GDM1 (cell line): ENCODE measurements at regions not wholly inside any gene's neighbourhood (a gene's known extent, or its start where the extent isn't known, plus 50 kb on each side); places are given as distances from the start of the nearest gene placed in this dataset.

ENCODE experiments used
- DNase-seq: peaks from one replicate; lab custom pipeline; 2025; lab: John Stamatoyannopoulos, UW

DNA sequence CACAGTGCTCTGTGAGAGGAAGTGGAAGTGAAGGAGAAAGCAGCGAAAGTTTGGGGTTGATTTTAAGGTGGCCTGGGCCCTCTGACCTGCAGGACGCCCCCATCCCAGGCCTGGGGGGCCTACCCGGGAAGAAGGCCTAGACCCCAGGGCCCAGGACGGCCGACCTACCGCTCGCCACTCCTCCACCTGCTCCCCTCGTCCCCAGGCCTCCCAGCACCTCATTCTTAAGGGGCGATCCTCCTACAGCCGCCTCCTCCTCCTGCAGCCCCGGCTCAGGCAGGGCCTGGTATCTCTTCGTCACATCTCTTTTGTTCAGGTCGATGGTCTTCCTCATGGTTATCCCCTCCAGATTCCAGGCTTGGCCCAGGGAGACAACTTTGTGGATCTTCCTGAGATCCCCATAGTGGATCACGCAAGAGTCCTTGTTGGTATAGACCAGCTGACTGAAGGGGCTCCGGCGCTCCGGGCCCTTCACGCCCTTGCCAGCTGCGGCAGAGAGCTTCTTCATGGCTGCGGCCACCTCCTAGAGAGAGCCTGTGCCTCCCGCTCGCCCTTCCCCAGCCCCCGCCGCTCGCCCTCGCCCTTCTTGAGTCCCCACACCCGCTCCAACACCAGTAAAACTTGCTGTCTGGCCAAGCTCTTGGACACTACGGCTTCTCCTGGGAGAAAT lies 117.5 kb downstream of the OR13A1 start:
- no peak for DNase-seq

DNA sequence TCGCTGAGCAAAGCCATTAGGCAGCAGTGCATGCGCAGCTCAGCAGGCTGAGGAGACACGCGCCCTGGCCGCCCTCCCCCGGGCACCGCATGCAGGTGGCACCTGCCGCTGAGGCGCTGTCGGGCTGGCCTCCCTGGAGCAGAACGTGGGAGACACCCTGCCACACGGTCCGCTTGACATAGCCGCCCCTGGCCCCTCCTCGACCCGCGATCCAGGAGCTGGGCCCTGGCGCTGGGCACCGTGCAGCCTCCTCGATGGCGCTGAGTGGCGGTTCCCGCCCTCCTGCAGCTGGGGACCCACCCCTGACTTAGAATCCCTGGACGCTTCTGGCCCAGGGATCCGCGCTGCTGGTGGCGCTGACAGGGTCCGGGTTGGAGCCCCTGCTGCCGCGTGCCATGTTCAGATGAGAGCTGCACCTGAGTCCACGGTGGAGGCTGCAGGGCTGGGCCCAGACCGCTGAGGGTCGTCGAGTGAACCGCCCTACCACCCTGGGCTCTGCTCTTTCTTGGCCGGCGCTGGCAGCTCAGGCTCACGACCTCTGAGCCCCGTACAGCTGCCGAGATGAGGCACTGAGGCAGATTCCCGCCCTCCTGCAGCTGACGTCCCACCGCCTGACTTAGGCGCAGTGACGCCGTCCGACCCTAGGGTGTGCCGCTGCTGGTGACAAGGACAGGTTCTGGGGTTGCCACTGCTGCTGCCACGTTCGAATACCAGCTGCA lies 116.8 kb downstream of the OR13A1 start:
- DNase-seq = no peak

DNA sequence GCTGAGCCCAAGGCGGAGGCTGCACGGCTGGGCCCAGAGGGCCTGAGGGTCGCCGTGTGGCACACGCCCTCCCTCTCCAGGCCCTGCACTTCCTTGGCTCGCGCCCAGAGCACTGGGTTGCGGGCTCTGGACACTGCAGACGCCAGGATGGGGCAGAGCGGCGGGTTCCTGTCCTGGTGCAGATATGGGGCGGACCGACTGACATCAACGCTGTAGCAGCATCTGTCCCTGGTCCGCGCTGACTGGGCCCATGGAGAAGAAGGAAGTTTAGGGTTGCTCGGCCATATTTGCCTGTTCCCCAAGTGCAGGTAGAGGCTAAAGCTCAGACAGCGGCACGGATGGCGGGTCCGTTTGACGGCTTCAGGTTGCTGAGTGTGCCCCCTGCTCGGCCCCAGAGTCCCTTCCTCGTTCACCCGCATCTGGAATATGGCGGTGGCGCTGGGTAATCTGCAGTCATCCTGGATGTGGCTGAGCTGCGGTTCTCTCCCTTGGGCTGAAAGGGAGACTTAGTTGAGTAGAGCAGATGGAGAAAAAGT lies 116.1 kb downstream of the OR13A1 start:
- DNase-seq = no peak

DNA sequence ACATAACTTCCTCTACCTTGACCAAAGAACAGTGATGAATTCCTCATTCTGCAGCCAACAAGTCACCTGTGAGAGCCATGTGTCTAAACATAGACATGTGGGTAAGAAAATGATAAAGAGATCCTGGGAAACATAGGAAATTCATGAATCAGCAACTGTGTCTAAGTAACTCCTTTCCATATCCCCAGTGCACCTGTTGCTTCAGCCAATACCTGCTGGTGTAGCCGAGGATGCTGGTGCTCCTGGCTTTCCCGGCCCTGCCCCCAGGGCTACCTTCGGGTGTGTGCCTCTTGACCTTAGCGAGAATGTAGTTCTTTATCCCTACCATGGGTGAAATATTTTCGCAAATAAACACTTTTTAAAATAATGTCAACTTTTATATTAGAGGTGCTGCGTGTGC lies 114.1 kb downstream of the OR13A1 start:
- no peak for DNase-seq

DNA sequence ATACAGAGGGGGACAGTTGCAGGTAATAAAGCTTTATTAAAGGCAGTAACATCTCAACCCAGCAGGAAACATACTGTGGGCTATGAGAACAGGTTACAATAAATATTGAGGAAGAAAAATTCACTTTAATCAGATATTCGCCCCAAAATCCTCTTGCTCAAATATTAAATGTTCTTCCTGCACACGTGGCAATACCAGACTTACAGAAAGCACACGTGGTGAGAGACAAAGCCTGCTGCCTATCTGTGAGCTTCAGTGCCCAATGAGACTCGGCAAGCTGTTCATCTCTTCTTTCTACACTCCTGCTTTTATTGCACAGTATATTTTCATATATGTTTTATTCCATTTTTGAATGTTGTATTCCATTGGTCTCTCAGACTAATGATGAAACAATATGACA lies 113.2 kb downstream of the OR13A1 start:
- no peak for DNase-seq

DNA sequence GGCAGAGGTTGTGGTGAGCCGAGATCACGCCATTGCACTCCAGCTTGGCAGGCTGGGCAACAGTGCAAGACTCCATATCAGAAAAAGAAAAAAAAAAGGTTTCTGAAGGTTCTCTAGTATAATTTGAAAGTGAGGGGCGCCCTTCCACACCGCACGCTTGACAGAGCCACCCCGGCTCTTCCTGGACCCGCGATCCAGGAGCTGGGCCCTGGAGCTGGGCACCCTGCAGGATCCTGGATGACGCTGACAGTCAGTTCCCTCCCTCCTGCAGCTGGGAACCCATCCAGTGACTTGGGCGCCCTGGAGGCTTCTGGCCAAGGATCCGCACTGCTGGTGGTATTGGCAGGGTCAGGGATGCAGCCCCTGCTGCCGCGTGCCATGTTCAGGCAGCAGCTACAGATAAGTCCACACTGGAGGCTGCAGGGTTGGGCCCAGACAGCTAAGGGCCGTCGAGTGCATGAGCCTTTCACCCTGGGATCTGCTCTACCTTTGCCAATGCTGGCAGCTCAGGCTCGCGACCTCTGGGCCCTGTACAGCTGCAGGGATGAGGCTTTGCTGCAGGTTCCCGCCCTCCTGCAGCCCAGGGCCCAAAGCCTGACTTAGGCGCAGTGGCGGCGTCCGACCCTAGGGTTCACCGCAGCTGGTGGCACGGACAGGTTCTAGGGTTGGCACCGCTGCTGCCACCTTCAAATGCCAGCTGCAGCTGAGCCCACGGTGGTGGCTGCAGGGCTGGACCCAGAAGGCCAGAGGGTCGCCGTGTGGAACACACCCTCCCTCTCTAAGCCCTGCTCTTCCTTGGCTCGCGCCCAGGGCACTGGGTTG lies 110.2 kb downstream of the OR13A1 start:
- DNase-seq = no peak

DNA sequence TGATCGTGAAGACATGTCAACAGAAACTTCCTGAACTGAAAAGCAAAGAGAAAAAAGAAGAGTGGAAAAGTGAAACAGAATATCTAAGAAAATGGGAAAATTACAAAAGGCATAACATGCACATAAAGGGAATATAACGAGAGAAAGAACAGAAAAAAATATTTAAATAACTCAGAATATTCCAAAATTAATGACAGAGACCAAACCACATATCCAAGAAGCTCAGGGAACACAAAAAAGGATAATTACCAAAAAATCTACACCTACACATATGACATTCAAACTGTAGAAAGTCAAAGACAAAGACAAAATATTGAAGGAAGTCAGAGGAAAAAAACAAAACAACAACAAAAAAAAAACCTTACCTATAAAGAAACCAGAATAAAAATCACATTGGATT lies 105.5 kb downstream of the OR13A1 start:
- no peak for DNase-seq

DNA sequence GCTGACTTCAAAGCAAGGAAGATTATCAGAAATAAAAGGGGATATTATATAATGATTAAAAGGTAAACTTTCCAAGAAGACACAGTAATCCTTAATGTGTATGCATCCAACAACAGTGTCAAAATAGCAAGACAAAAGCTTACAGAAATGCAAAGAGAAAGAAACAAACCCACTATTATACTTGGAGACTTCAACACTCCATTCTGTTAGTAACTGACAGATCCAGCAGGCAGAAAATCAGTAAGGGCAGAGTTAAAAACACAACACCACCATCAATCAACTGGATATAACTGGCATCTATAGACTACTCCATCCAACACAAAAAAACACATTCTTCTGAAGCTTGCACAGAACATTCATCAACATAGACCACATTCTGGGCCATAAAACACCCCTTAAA lies 103.8 kb downstream of the OR13A1 start:
- no peak for DNase-seq

DNA sequence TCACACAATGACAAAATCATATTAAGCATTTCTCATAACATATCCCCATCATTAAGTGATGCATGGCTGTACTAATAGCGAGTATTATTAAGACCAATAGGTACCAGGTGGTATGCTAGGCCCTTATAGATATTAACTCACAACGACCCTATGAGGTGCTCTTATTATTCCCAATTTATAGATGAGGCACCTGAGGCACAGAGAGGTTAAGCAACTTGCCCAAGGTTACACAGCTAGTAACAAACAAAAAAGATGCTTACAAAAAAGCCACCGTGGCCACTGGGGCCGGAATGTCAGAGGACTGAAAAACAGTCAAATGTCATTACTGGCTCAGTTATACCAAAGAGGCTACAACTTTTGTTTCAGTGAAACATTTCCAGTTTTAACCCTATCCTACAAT lies 96.0 kb downstream of the OR13A1 start:
- no peak for DNase-seq

DNA sequence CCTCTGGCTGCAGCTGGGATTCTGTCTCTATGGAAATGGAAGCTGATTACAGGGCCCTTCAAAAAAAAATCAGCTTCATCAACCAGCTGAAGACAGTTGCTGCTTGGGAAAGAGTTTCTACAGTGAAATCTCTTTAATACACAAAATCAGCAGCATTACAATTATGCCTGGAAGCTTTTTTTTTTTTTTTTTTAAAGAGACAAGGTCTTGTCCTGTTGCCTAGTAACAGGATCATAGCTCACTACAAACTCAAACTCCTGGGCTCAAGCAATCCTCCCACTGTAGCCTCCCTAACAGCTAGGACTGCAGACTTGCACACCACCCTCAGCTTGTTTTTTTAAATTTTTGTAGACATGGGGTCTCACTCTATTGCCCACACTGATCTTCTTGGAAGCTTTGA lies 94.5 kb downstream of the OR13A1 start:
- no peak for DNase-seq

DNA sequence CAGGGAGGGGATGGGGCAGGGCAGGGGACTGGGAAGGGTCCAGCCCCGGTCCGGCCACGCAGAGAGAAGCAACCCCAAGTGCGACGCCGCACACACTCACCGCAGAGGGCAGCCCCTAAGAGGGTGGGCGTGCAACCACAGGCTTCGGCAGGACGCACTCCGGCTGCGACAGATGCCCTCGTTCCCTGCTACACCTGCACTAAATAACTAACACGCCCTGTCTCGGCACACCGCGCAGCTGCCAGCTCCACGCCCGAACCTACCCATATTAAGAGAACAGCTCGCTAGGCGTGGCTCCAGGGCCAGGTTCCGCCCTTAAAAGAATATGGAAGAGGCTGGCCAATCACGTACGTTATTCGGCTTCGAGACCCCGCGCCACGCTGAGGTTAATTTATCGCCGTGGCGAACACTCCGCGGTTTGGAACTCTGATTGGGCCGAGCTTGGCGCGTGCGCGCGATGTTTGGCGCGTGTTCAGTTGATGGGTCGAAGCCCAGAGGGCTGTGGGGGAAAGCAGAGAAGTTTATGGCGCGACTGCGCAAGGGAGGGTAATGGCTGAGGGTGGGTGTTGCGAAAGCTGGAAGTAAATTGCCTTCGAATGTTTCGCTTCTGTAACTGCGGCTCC lies 91.1 kb downstream of the OR13A1 start:
- DNase-seq = no peak

DNA sequence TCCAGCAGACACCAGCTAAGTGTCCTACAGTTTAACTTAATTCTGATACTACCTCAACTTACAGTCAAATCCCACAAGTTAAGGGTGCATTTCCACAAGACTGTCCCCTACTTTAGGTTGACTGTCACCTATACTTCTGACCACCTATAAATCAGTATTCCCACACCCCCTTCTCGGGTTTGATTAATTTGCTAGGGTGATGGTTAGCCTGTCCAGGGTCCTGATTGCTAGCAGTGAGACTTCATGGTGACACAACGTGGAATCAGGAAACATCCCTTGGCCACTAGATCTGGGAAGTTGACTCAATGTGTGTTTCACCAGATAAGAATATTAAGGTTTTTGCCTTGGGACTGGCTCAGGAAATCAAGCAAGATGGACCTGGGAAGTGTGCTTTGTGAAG lies 88.4 kb downstream of the OR13A1 start:
- DNase-seq = no peak

DNA sequence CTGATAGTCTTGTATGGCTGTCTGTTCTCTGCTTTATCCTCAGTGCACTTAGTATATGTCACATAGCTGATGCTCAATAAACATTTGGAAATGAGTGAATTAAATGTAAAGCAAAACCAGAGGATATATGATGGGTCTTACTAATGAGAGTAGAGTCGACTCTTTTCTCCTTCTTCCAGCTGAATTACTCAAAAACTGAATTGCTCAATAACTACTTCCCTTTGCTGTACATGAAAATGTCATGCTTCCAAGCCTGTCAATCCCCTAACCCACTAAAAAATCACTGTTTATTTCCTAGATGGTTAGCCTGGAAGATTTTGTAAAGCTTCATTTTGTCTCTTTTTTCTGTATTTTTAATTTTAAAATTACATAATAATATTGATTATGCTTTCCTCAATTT lies 88.0 kb downstream of the OR13A1 start:
- no peak for DNase-seq

DNA sequence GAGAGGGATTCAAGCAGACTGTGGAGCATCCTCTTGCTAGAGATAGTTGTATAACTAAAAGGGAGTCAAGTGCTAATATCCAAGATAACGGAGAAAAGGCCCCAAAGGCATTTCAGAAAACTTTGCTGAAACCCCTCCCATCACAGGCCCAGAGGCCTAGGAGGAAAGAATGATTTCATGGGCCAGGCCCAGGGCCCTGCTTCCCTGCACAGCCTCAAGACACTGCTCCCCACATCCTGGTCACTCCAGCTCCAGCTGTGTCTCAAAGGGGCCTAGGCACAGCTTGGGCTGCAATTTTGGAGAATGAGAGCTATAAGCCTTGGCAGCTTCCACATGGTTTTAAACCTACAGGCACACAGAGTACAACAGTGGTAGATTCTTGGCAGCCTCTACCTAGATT lies 85.6 kb downstream of the OR13A1 start:
- DNase-seq = no peak

DNA sequence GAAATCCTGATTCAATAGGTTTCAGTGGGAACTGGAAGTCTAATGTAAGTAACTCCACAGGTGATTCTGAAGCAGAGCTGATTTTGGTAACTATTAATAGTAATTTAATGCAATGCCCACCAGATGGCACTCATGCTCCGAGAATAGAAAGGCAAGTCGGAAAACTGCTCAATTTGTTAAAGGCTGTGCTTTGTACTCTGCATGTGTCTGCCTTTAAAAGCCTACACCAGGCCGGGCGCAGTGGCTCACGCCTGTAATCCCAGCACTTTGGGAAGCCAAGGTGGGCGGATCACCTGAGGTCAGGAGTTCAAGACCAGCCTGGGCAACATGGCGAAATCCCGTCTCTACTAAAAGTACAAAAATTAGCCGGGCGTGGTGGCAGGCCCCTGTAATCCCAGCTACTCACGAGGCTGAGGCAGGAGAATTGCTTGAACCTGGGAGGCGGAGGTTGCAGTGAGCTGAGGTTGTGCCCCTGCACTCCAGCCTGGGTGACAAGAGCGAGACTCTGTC lies 80.1 kb downstream of the OR13A1 start:
- DNase-seq = peak; percentile 61

DNA sequence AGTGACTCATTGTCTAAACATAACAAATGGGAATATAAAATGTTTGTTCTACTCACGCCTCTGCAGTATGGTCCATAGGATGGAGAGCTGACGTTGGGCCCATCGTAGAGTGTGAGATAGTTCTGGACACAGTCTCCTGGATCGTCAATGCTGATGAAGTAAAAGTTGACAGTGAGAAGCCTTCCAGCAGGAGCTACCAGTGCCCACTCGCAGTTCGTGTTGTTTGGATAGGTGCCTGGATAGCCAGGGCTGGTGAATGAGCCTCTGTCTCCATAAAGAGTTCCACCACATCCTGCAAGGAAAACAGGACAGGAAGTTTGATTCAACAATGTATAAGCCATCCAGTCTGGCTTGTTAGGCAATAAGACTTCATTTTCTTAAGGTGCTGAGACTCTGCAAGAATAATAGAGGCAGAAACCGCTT lies 79.6 kb downstream of the OR13A1 start:
- no peak for DNase-seq

DNA sequence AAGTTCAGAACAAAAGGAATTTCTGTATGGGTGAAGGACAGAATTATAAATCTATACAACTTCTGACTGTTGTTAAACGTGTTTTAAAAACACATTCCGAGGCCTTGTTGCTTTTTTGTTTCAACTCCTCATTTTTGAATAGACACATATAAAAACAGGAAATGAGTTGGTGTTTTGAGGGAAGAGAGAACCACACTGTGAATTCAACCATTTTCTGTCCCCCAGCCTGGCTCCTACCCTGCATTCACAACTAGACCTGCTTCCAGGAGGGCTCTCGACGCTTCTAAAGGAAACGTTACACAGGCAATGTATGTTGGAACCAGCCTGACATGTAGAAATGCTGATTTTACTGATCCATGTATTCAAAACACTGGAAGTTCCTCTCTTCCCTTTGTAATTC lies 76.5 kb downstream of the OR13A1 start:
- DNase-seq = no peak

DNA sequence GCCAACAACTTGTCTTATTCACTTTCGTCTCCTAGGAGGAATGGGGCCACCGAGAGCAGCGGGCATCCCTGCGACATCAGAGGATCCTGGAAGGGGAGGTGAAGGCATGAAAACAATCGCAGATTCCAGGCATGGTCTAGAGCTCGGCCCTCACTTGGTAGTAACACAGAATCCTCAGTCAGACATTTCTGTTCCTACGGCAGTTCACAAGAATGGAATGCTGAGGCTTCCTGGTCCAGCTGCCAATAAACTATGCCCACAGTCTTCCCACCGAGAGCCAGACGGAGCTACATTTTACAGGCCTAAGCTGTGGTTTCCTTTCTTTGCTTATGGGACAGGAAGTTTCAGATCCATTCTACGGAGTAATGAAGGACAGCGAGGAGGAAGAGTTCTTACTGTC lies 75.8 kb downstream of the OR13A1 start:
- DNase-seq = no peak

DNA sequence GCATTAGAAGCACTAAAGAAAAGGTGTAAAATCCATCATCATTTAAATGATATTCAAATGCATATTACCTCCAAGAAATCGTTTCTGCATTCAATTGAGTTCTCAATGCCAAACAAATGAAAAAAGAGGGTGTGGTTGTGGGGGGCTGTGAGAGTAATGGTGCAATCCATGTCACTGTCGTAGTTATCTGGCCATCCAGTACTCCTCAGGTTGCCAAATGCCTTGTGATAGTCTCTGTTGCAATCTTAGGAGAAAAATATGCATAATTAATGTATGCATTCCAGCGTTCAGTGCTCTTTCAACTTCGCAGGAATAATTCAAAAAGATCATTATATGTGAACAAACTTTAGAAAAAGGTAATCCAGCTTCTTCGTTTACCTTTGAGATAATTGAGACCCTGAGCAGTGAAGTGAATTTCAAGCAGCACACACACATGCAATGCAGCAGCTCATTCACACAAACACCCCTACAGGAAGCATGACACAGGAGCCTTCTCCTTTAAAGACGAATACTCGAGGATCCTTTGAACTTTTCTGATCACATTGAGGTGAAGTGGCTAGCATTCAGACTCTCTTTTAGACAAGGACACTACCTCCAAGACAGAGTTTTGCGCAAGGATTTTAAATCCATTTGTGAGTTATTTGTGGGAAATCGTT lies 73.4 kb downstream of the OR13A1 start:
- DNase-seq = no peak

DNA sequence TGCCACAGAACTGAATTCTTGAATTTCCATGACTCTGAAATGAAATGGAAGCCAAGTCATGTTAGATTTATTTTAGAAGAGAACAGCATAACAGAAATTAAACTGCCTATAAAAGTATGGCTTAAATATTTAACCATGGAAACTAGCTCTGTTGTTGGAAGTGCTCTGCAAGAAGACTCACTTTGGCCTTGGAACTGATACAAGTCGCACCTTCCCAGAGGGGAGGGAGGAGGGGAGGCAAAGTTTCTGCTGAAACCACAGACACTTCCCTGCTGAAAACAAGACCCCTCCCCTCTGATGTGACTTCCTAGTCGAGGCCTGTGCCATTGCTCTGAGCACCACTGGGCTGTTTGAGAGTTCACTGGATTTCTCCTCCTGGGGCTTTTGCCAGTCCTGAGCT lies 72.1 kb downstream of the OR13A1 start:
- no peak for DNase-seq

DNA sequence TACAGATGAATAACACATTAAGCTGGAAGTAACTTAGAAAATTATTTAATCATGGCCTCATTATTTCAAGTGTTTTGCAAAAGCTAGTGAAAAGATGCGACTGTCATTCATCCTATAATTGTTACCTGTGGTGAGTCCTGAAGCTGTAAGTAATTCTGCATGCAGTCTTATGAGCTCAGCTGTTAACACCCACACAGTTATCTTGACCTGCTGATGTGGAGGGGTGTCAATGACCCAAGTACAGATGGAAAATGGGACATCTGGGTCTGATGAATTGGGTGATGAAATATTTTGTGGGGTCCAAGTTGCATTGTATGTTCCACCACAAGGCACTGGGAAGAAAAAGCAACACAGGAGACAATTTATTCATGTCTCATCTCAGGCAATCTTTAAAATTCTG lies 68.9 kb downstream of the OR13A1 start:
- DNase-seq = no peak
